Duodenal mucosa (tissue), 2 donors: ENCODE measurements at regions not wholly inside any gene's neighbourhood (a gene's known extent, or its start where the extent isn't known, plus 50 kb on each side); places are given as distances from the start of the nearest gene placed in this dataset.
"Not testable (repeated sequence)": the region's sequence is repeated elsewhere in the genome, so short reads cannot be mapped to it uniquely, and the experiment has no call there.

Source experiments
- H3K27ac ChIP-seq: one replicate; pipeline ENCODE4 v1.7.0; 2013; ENCODE audit warnings: low read depth, low read length
- H3K27me3 ChIP-seq, 2 donors: one replicate each; pipeline ENCODE4 v1.7.0; 2013; ENCODE audit warnings: low read length in 2 of 2, control low read depth in 1 of 2; ENCODE audit not compliant: insufficient read depth in 2 of 2, control insufficient read depth in 1 of 2
- H3K36me3 ChIP-seq, 2 donors: one replicate each; pipeline ENCODE4 v1.7.0; 2013; ENCODE audit warnings: low read length in 2 of 2, control low read depth in 1 of 2; ENCODE audit not compliant: insufficient read depth in 2 of 2, control insufficient read depth in 1 of 2
- H3K4me1 ChIP-seq, 2 donors: one replicate each; pipeline ENCODE4 v1.7.0; 2013; ENCODE audit warnings: low read length in 2 of 2, control low read depth in 1 of 2; ENCODE audit not compliant: insufficient read depth in 2 of 2, control insufficient read depth in 1 of 2
- H3K4me3 ChIP-seq, 2 donors: one replicate each; pipeline ENCODE4 v1.7.0; 2013; ENCODE audit warnings: low read length in 2 of 2, low read depth in 1 of 2
- H3K9ac ChIP-seq, 2 donors: one replicate each; pipeline ENCODE4 v1.7.0; 2013; ENCODE audit warnings: low read length in 2 of 2, low read depth in 1 of 2
- H3K9me3 ChIP-seq, 2 donors: one replicate each; pipeline ENCODE4 v1.7.0; 2013; ENCODE audit warnings: low read length in 2 of 2, control low read depth in 1 of 2; ENCODE audit not compliant: control insufficient read depth in 1 of 2

- Histone ChIP-seq H3K9me3 (peaks cover 9 to 10% of the 10 kb centered on the region in 2 donors), H3K4me3 (no peak overlapping the region), H3K27me3 (no peaks in the 10 kb centered on the region), H3K4me1 (no peaks in the 10 kb centered on the region), H3K27ac (no peak overlapping the region), H3K9ac (no peak overlapping the region), H3K36me3 (no peaks in the 10 kb centered on the region)
These were observed 992.6 kb downstream of the PCDH9 start for GRCh38 chr13:66237411-66238062.

GRCh38 chr13:66234159-66234558 lies 996.0 kb downstream of the PCDH9 start:
- Histone ChIP-seq H3K27me3 (no peaks in the 10 kb centered on the region), H3K4me3 (no peak overlapping the region), H3K9me3 (peaks cover 4 to 9% of the 10 kb centered on the region in 2 donors), H3K27ac (no peak overlapping the region), H3K4me1 (no peaks in the 10 kb centered on the region), H3K36me3 (no peaks in the 10 kb centered on the region), H3K9ac (no peak overlapping the region)

GRCh38 chr13:66231958-66232357 lies 998.2 kb downstream of the PCDH9 start:
- not testable (repeated sequence) for H3K4me3 ChIP-seq, H3K4me1 ChIP-seq, H3K27ac ChIP-seq, H3K27me3 ChIP-seq, H3K36me3 ChIP-seq, H3K9me3 ChIP-seq, H3K9ac ChIP-seq

DNA sequence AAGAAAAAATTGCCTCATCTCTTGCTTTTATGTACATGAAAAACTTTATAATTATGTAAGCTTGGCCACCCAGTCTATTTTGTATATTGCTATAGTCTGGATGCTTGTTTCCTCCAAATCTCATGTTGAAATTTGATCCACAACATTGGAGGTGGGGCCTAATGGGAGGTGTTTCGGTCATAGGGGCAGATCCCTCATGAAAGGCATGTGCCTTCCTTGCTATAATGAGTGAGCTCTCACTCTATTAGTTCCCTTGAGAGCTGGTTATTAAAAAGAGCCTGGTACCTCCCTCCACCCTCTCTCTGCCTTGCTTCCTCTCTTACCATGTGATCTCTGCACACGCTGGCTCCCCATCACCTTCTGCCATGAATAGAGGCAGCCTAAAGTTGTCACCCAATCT lies 1005.1 kb downstream of the PCDH9 start:
- Histone ChIP-seq H3K27me3 (no peaks in the 10 kb centered on the region), H3K27ac (no peak overlapping the region), H3K4me3 (no peak overlapping the region), H3K36me3 (no peaks in the 10 kb centered on the region), H3K4me1 (no peaks in the 10 kb centered on the region), H3K9me3 (peaks cover 0 to 3% of the 10 kb centered on the region in 2 donors), H3K9ac (no peak overlapping the region)

DNA sequence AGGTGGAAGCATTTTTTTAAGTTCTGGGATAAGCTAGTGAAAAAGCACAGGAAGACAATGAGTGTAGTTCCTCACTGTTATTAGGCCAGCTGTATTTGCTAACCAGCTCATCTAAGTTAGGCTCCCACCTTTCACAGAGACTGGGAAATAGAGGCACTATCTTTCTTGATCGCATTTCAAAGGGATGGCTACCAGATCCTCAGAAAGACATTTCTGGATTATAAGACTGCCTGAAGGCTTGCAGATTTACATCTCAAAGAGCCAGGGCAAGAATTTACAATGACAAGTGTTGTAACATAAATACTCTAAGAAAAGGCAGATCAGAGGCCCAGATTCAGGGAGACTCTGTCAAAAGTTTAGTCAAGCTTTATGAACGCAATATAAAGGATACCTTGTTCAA lies 1005.5 kb downstream of the PCDH9 start:
- Histone ChIP-seq H3K27ac (no peak overlapping the region), H3K9me3 (peaks cover 0 to 3% of the 10 kb centered on the region in 2 donors), H3K4me1 (no peaks in the 10 kb centered on the region), H3K27me3 (no peaks in the 10 kb centered on the region), H3K36me3 (no peaks in the 10 kb centered on the region), H3K4me3 (no peak overlapping the region), H3K9ac (no peak overlapping the region)

GRCh38 chr13:66222926-66223325 lies 1007.2 kb downstream of the PCDH9 start:
- H3K27me3 ChIP-seq: no peaks in the 10 kb centered on the region
- no peak overlapping the region for H3K27ac ChIP-seq
- no peaks in the 10 kb centered on the region for H3K4me1 ChIP-seq
- H3K9me3 ChIP-seq: peaks cover 0 to 3% of the 10 kb centered on the region in 2 donors
- H3K9ac ChIP-seq: no peak overlapping the region
- no peak overlapping the region for H3K4me3 ChIP-seq
- H3K36me3 ChIP-seq: no peaks in the 10 kb centered on the region

- H3K4me3 ChIP-seq: no peak overlapping the region
- peaks cover 0 to 5% of the 10 kb centered on the region in 2 donors for H3K9me3 ChIP-seq
- H3K27ac ChIP-seq: no peak overlapping the region
- H3K36me3 ChIP-seq: no peaks in the 10 kb centered on the region
- no peaks in the 10 kb centered on the region for H3K27me3 ChIP-seq
- H3K9ac ChIP-seq: no peak overlapping the region
- H3K4me1 ChIP-seq: no peaks in the 10 kb centered on the region
These were observed 1008.0 kb downstream of the PCDH9 start for GRCh38 chr13:66222127-66222526.

DNA sequence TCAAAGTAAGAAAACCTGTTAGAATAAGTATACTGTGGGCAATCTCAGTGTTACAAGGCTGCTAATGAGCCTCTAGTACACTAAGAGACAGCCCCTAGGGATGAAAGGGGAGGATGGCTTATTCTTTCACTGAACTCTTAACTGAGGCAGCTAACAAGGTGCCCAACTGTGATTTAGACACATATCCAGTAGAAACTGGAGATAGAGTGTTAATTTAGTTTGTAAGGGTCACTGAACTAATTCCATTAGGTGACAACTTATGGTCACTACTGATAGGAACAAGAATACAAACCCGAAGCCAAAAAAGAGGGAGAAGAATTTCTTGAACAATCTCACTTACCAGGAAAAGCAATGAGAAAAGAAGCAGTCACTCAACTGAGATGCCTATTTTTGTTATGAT lies 1010.6 kb downstream of the PCDH9 start:
- Histone ChIP-seq H3K36me3 (no peaks in the 10 kb centered on the region), H3K9me3 (peaks cover 0 to 2% of the 10 kb centered on the region in 2 donors), H3K4me3 (no peak overlapping the region), H3K27ac (no peak overlapping the region), H3K4me1 (no peaks in the 10 kb centered on the region), H3K27me3 (no peaks in the 10 kb centered on the region), H3K9ac (no peak overlapping the region)

- peaks cover 0 to 2% of the 10 kb centered on the region in 2 donors for H3K9me3 ChIP-seq
These were observed 1011.6 kb downstream of the PCDH9 start for GRCh38 chr13:66218583-66218982.

DNA sequence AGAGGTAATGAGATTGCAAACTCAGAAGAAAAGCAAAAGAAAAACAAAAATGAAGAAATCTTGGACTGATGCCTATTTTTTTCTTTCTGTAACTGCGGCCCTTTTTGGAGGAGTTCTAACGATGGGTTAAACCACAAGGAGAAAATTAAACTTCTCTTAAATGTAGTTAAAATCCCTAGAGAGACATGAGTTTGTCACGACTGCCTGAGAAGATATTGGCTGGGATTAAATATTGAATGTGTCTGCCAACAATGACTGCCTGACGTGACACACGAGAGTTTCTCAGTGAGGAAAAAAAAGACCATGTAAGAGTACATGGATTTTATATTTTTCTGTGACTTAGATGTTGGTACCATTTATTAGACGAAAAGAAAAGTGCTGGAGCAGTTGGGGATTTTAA lies 1013.4 kb downstream of the PCDH9 start:
- Histone ChIP-seq H3K27me3 (no peaks in the 10 kb centered on the region), H3K4me1 (no peaks in the 10 kb centered on the region), H3K9ac (no peak overlapping the region), H3K4me3 (no peak overlapping the region), H3K27ac (no peak overlapping the region), H3K9me3 (peaks cover 0 to 2% of the 10 kb centered on the region in 2 donors), H3K36me3 (no peaks in the 10 kb centered on the region)

More at GRCh38 chr13:66218583-66218982, 1011.6 kb downstream of the PCDH9 start:
- no peaks in the 10 kb centered on the region for H3K4me1 ChIP-seq
- no peak overlapping the region for H3K4me3 ChIP-seq
- no peaks in the 10 kb centered on the region for H3K27me3 ChIP-seq
- no peaks in the 10 kb centered on the region for H3K36me3 ChIP-seq
- no peak overlapping the region for H3K9ac ChIP-seq
- H3K27ac ChIP-seq: no peak overlapping the region
